OCI-LY1 (cell line): ENCODE measurements at regions not wholly inside any gene's neighbourhood (a gene's known extent, or its start where the extent isn't known, plus 50 kb on each side); places are given as distances from the start of the nearest gene placed in this dataset.

Source experiments
- H2AFZ ChIP-seq: fragments of 200-600 bp; sonication (generic), shearing (Covaris generic); 2 replicates; pipeline ENCODE4 v1.6.0; 2014; ENCODE audit warnings: antibody characterized with exemption, mild to moderate bottlenecking, low read length
- H3F3A ChIP-seq: fragments of 200-600 bp; sonication (generic), shearing (Covaris generic); 2 replicates; pipeline ENCODE4 v1.6.0; 2014; ENCODE audit warnings: mild to moderate bottlenecking, antibody characterized with exemption, low read length, moderate library complexity; ENCODE audit not compliant: insufficient read depth
- H3K27ac ChIP-seq: fragments of 200-600 bp; sonication (generic); 2 replicates; pipeline ENCODE4 v1.5.1; 2014; ENCODE audit warnings: low read length, mixed run types, mild to moderate bottlenecking, low read depth; ENCODE audit not compliant: poor library complexity, severe bottlenecking
- H3K27me3 ChIP-seq: fragments of 200-600 bp; sonication (generic); 2 replicates; pipeline ENCODE4 v1.6.0; 2014; ENCODE audit warnings: antibody characterized with exemption, mild to moderate bottlenecking, low read length, moderate library complexity; ENCODE audit not compliant: insufficient read depth
- H3K36me3 ChIP-seq: fragments of 200-600 bp; sonication (generic); 2 replicates; pipeline ENCODE4 v1.6.1; 2014; ENCODE audit warnings: mild to moderate bottlenecking, antibody characterized with exemption, low read length, moderate library complexity, mixed read lengths; ENCODE audit not compliant: insufficient read depth
- H3K4me1 ChIP-seq: fragments of 200-600 bp; sonication (generic); 2 replicates; pipeline ENCODE4 v1.5.1; 2014; ENCODE audit warnings: mild to moderate bottlenecking, low read length, moderate library complexity; ENCODE audit not compliant: insufficient read depth, severe bottlenecking
- H3K4me2 ChIP-seq: fragments of 200-600 bp; sonication (generic), shearing (Covaris generic); 2 replicates; pipeline ENCODE4 v1.6.1; 2014; ENCODE audit warnings: low read length
- H3K4me3 ChIP-seq: fragments of 200-600 bp; sonication (generic); 2 replicates; pipeline ENCODE4 v1.5.1; 2014; ENCODE audit warnings: low read length, low read depth, mild to moderate bottlenecking, mixed read lengths; ENCODE audit not compliant: poor library complexity, severe bottlenecking
- H3K79me2 ChIP-seq: fragments of 200-600 bp; shearing (Covaris generic); 2 replicates; pipeline ENCODE4 v1.6.1; 2016; ENCODE audit warnings: mixed run types, low read length, mixed read lengths; ENCODE audit not compliant: insufficient read depth
- H3K9ac ChIP-seq: fragments of 200-600 bp; sonication (generic), shearing (Covaris generic); 2 replicates; pipeline ENCODE4 v1.6.1; 2014; ENCODE audit warnings: mild to moderate bottlenecking, low read length, mixed read lengths
- H3K9me2 ChIP-seq: fragments of 200-600 bp; sonication (generic), shearing (Covaris generic); 2 replicates; pipeline ENCODE4 v1.6.1; 2014; ENCODE audit warnings: low read depth, mild to moderate bottlenecking, low read length, mixed read lengths
- H3K9me3 ChIP-seq: fragments of 200-600 bp; shearing (Covaris generic); 2 replicates; pipeline ENCODE4 v1.6.1; 2014; ENCODE audit warnings: low read length, mixed read lengths
- H4K20me1 ChIP-seq: fragments of 200-600 bp; sonication (generic), shearing (Covaris generic); 2 replicates; pipeline ENCODE4 v1.6.0; 2016; ENCODE audit warnings: mild to moderate bottlenecking, low read length; ENCODE audit not compliant: insufficient read depth
- EZH2 ChIP-seq: fragments of 200-600 bp; sonication (generic), shearing (Covaris generic); IDR thresholded peaks from 2 replicates; pipeline ENCODE4 v1.8.0; 2017; ENCODE audit warnings: borderline replicate concordance, mixed run types, mild to moderate bottlenecking, antibody characterized with exemption, low read length, moderate library complexity, mixed read lengths
- TF ChIP-seq, protein P1 (sequence below): fragments of 200-600 bp; sonication (generic), shearing (Covaris generic); IDR thresholded peaks from 2 replicates; pipeline ENCODE4 v1.5.1; 2017; ENCODE audit warnings: mild to moderate bottlenecking, antibody characterized with exemption, low read length, moderate library complexity, mixed read lengths

DNA sequence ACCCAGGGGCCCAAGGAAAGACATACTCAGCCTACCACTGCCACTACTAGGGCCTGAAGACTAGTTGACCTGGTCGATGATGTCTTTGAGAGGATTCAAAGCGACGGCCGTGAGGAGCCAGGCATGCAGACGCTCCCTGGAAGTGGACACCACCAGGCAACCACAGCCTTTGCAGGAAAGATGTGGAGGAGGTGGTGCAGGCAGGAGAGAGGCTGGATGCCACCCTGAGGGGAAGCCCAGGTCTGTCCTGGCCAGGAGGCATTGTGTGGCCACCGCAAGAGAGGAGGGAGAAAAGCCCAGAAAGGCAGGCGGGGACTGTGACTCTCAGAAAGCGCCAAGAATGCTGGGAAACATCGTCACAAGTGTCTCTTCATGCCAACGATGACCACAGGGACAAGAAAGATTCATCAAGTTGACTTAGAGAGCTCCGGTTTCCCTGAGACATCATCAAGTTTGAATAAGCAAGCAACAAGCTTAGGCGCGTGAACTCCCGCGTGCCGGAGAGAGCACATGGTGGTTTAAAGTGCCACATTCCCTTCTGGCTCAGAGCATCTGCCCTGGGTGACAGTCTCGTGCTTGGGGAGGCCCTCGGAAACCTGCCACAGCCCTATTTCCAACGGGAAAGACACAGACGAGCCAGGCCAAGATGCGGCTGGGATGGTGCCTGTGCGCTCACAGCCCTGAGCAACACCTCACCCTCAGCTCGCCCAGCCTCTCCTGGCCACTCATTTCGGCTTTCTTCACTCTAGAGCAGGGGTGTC, 464.5 kb upstream of the SALL3 start:
- Histone ChIP-seq H3K4me3 (no peak overlapping the region), H3F3A (no peaks in the 10 kb centered on the region)

GRCh38 chr18:78517328-78517727, 462.3 kb upstream of the SALL3 start:
- Histone ChIP-seq H3K4me1 (no peaks in the 10 kb centered on the region), H3K9me3 (no peaks in the 10 kb centered on the region), H3K4me2 (no peak overlapping the region), H2AFZ (no peak overlapping the region), H3K36me3 (no peaks in the 10 kb centered on the region), H3K27me3 (0 out of 2 replicates have a peak, but pooled peaks cover 6% of the 10 kb centered on the region), H3K9ac (no peak overlapping the region), H3F3A (no peaks in the 10 kb centered on the region), H4K20me1 (no peaks in the 10 kb centered on the region), H3K9me2 (no peaks in the 10 kb centered on the region), H3K4me3 (no peak overlapping the region), H3K79me2 (no peaks in the 10 kb centered on the region), H3K27ac (no peak overlapping the region)
- TF ChIP-seq, protein P1, sequence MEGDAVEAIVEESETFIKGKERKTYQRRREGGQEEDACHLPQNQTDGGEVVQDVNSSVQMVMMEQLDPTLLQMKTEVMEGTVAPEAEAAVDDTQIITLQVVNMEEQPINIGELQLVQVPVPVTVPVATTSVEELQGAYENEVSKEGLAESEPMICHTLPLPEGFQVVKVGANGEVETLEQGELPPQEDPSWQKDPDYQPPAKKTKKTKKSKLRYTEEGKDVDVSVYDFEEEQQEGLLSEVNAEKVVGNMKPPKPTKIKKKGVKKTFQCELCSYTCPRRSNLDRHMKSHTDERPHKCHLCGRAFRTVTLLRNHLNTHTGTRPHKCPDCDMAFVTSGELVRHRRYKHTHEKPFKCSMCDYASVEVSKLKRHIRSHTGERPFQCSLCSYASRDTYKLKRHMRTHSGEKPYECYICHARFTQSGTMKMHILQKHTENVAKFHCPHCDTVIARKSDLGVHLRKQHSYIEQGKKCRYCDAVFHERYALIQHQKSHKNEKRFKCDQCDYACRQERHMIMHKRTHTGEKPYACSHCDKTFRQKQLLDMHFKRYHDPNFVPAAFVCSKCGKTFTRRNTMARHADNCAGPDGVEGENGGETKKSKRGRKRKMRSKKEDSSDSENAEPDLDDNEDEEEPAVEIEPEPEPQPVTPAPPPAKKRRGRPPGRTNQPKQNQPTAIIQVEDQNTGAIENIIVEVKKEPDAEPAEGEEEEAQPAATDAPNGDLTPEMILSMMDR: no peak
- no peak for TF ChIP-seq EZH2

More for the DNA sequence above, 464.5 kb upstream of the SALL3 start:
- TF ChIP-seq EZH2: no peak
- TF ChIP-seq, protein P1: no peak
- Histone ChIP-seq H3K79me2 (no peaks in the 10 kb centered on the region), H3K9me2 (no peaks in the 10 kb centered on the region), H3K4me1 (no peaks in the 10 kb centered on the region), H3K27ac (no peak overlapping the region), H3K27me3 (0 out of 2 replicates have a peak, but pooled peaks cover 6% of the 10 kb centered on the region), H3K9ac (no peak overlapping the region), H2AFZ (no peak overlapping the region), H4K20me1 (no peaks in the 10 kb centered on the region), H3K9me3 (no peaks in the 10 kb centered on the region), H3K36me3 (no peaks in the 10 kb centered on the region), H3K4me2 (no peak overlapping the region)

DNA sequence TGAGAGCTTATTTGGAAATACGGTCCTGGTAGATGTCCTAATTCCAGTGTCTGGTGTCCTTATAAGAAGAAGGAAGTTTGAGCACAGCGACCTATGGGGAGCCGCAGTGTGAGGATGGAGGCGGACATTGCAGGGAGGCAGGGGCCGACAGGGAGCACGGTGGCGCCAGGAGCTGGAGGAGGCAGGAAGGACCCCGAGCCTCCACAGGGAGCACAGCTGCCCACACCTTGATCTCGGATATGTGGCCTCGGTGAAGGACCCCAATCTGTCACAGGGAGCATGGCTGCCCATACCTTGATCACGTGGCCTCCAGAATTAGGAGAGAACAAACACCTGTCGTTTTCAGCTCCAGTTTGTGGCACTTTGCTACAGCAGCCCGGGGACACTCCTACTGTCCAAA, 461.6 kb upstream of the SALL3 start:
- Histone ChIP-seq H3K27me3 (0 out of 2 replicates have a peak, but pooled peaks cover 6% of the 10 kb centered on the region), H3K9ac (no peak overlapping the region), H4K20me1 (no peaks in the 10 kb centered on the region), H3F3A (no peaks in the 10 kb centered on the region), H3K36me3 (no peaks in the 10 kb centered on the region), H3K27ac (no peak overlapping the region), H3K4me3 (no peak overlapping the region), H3K9me2 (no peaks in the 10 kb centered on the region), H3K9me3 (no peaks in the 10 kb centered on the region), H3K4me1 (no peaks in the 10 kb centered on the region), H2AFZ (no peak overlapping the region), H3K4me2 (no peak overlapping the region), H3K79me2 (no peaks in the 10 kb centered on the region)
- no peak for TF ChIP-seq EZH2
- TF ChIP-seq, protein P1: no peak
